HEK293T (cell line): ENCODE measurements at regions not wholly inside any gene's neighbourhood (a gene's known extent, or its start where the extent isn't known, plus 50 kb on each side); places are given as distances from the start of the nearest gene placed in this dataset.

Experiments
- ELF4 ChIP-seq: fragments of 450-650 bp; IDR thresholded peaks from 2 replicates; pipeline ENCODE4 v1.6.1; 2017; ENCODE audit warnings: antibody characterized with exemption
- FOXA1 ChIP-seq: fragments of 450-650 bp; IDR thresholded peaks from 2 replicates; pipeline ENCODE4 v1.6.1; 2016; ENCODE audit warnings: mild to moderate bottlenecking
- FOXK2 ChIP-seq: fragments of 450-650 bp; IDR thresholded peaks from 2 replicates; pipeline ENCODE4 v1.6.1; 2016; ENCODE audit warnings: mild to moderate bottlenecking
- FOXM1 ChIP-seq: fragments of 450-650 bp; IDR thresholded peaks from 2 replicates; pipeline ENCODE4 v1.6.1; 2017; ENCODE audit warnings: mild to moderate bottlenecking, borderline replicate concordance
- SUZ12 ChIP-seq: fragments of 450-650 bp; IDR thresholded peaks from 2 replicates; pipeline ENCODE4 v1.6.1; 2016; ENCODE audit warnings: mild to moderate bottlenecking
- TF ChIP-seq, protein P1 (sequence below): fragments of 450-650 bp; IDR thresholded peaks from 2 replicates; pipeline ENCODE4 v1.6.1; 2016

DNA sequence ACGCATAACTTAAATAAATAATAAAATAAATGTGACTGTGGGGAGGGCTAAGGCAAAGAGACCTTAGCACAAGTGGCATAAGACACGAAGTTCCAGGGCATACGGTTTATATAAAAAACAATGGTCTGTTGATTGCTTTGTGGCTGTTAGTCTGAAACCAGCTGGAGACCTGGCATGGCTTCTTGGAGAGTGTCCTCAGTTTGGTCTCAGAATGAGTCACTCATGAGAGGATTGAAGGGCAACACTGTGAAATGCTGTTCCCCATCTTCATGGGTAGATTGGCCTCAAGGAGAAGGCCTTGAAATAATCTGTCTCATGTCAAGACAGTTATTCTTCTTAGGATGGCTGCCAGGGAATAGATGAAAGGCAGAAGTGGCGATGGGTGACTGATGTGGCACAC lies 62.2 kb downstream of the SOX2 start:
- no peak for TF ChIP-seq SUZ12
- TF ChIP-seq FOXK2, result no peak
- TF ChIP-seq ELF4, result no peak
- no peak for TF ChIP-seq FOXM1
- no peak for TF ChIP-seq FOXA1
- TF ChIP-seq, protein P1, sequence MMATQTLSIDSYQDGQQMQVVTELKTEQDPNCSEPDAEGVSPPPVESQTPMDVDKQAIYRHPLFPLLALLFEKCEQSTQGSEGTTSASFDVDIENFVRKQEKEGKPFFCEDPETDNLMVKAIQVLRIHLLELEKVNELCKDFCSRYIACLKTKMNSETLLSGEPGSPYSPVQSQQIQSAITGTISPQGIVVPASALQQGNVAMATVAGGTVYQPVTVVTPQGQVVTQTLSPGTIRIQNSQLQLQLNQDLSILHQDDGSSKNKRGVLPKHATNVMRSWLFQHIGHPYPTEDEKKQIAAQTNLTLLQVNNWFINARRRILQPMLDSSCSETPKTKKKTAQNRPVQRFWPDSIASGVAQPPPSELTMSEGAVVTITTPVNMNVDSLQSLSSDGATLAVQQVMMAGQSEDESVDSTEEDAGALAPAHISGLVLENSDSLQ, result no peak
